GM12892 (cell line): ENCODE measurements at regions not wholly inside any gene's neighbourhood (a gene's known extent, or its start where the extent isn't known, plus 50 kb on each side); places are given as distances from the start of the nearest gene placed in this dataset.

Source experiments
- DNase-seq: peaks from one replicate; pipeline ENCODE4 v3.0.0; 2011; ENCODE audit not compliant: insufficient read length
- FAIRE-seq: peaks from 2 replicates; lab custom pipeline; 2011; peaks lifted over from hg19 to GRCh38; lab: Jason Lieb, UNC
- POLR2A ChIP-seq: IDR thresholded peaks from 2 replicates; pipeline ENCODE4 v1.6.1; 2011; ENCODE audit warnings: low read depth, low read length, control low read depth
- POLR2AphosphoS5 ChIP-seq: IDR thresholded peaks from 2 replicates; pipeline ENCODE4 v1.6.1; 2011; ENCODE audit warnings: low read depth, low read length, control low read depth
- TAF1 ChIP-seq: IDR thresholded peaks from 2 replicates; pipeline ENCODE4 v1.6.1; 2011; ENCODE audit warnings: low read depth, mild to moderate bottlenecking, control low read depth, low read length, borderline replicate concordance

DNA sequence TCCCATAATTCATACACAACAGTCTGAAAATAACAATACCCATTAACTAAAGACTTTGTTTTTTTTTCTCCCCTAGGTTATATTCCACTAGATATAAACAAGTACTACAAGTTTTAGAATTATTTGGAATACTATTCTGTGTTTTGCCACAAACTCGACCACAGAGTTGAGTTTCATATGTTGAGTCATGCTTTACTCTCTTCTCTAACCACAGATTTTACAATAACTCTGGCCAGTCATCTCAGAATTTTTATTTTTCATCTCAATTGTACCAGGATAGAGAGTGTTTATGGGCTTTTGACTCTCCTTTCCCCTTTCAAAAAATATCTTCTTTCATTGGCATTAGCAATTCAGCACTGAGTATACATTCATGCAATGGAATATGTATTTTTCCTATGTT, 348.7 kb upstream of the GALNT5 start:
- DNase-seq (no peak), FAIRE-seq (no peak)
- TF ChIP-seq POLR2AphosphoS5 (no peak), POLR2A (no peak), TAF1 (no peak)

DNA sequence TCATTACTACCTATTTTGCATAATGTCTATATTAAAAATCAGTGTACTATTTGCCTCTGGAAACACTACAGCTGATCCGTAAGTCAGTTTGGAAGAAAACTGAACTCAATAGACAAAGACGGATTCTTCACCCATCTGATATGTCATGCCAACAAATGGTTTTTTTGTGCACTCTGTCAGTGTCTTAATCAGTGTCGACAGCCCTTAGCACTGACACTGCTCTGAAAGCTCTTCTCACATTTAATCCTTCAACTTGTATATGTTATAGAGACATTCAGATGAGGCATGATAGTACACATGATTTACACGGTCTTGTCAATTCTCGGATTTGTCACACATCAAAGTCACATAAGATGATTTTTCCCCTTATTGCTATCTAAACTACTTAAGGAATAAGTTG, 347.5 kb upstream of the GALNT5 start:
- DNase-seq (no peak), FAIRE-seq (peak; percentile 24)
- no peak for TF ChIP-seq TAF1
- TF ChIP-seq POLR2AphosphoS5, result no peak
- TF ChIP-seq POLR2A, result no peak

DNA sequence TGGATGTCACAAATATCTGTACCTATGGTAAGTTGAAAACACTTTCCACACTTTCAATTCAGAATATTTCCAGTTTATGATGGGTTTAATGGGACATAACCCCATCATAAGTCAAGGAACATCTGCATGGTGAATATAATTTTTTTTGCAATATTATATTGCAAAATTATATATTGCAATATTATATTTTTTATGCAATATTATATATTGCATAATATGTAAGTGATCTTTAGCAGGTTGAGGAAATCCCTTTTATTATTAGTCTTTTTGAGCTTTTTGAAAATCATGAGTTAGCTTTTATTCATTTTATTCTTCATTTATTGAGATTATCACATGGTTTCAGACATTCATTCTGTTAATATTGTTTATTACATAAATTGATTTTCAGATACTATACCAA, 342.2 kb upstream of the GALNT5 start:
- TF ChIP-seq POLR2AphosphoS5 (no peak), POLR2A (no peak), TAF1 (no peak)
- FAIRE-seq, result no peak
- DNase-seq, result no peak

DNA sequence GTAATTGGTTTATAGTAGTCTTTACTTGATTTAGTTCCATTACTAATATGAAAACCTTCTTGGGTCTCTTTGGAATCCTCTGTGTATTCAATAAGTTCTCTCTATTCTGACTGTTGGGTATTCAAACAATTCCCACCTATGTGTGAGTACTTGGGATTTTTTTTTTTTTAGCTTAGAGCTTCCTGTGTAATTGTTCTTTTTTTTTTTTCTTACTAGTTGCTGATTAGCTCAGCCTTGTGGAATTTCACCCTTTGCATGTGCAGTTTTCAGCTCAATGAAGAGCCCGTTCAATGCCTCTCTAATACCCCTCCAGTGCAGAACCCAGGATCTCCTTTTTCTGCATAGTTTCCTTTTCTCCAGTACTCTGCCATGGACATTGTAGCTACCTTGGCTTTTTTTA, 339.1 kb upstream of the GALNT5 start:
- TF ChIP-seq POLR2AphosphoS5 (no peak), TAF1 (no peak), POLR2A (no peak)
- no peak for FAIRE-seq
- no peak for DNase-seq

DNA sequence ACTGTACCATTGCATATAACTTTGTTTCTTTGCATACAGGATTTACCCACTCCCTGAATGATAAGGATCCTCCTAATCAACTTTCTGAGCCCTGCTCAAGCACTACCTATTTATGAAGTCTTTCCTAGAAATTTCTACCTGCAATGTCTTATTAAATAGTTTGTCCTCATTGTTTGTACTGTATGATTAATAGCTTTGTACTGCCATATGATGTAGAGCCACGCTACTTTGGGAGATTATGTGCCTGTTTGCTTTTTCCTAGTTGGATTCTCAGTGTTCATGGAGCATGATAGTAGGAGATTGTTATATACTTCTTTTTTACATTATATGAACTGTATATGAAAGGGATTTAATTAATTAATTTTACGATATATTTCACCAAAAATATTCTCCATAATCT, 327.1 kb upstream of the GALNT5 start:
- FAIRE-seq, result no peak
- no peak for DNase-seq
- TF ChIP-seq POLR2A, result no peak
- TF ChIP-seq TAF1, result no peak
- no peak for TF ChIP-seq POLR2AphosphoS5

DNA sequence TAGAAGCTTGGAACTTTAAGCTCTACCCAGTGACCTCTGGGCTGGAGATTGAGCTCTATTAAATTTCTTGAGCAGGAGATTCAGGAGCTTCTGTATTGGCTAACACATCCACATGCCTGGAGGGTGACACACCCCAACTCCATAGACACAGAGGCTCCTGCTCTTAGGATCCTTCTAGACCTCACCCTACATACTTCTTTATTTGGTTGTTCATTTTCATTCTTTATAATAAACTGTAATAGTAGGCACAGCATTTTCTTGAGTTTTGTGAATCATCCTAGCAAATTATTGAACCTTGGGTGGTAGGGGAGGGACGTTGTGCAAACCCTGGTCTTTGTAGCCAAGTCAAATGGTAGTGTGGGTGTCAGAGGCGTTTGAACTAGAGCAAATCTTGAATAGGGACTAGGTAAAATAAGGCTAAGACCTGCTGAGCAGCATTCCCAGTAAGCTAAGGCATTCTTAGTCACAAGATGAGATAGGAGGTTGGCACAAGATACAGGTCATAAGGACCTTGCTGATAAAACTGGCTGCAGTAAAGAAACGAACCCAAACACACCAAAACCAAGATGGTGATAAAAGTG, 323.8 kb upstream of the GALNT5 start:
- no peak for FAIRE-seq
- DNase-seq, result no peak

DNA sequence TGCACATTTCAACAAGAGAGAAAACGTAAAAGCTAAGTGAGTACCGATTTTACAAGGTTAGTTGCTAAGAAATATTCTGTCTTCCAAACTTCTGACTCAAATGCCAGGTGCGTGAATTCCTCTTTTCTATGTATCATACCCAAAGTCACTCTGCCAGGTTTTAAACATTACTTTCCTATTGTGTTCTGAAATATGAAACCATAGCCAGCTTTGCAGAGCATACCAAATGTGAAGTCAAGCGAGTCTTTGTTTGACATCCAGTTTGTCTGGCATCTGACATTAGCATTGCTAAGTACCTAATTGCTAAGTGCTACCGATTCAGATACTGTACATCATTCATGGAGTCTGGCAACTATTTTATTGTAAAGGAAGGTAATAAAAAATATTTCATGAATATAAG, 321.9 kb upstream of the GALNT5 start:
- DNase-seq, result no peak
- TF ChIP-seq POLR2AphosphoS5, result no peak
- TF ChIP-seq TAF1, result no peak
- TF ChIP-seq POLR2A, result no peak
- no peak for FAIRE-seq

More for the DNA sequence above, 323.8 kb upstream of the GALNT5 start:
- TF ChIP-seq TAF1 (no peak), POLR2A (no peak), POLR2AphosphoS5 (no peak)

DNA sequence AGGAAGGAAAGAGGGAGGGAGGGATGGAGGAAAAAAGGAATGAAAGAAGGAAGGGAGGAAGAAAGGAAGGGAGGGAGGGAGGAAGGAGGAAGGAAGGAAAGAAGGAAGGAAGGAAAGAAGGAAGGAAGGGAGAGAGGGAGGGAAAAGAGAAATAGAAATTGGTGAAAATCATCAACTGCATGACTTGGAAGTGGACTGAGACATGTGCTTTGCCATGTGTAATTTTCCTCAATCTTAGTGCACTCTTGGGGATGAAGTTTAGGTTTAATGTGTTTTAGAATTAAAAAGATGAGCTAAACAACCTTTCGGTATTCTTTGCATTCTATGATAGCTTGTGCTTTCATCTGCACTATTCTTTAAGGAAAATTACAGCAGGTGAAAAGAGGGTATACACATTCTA, 320.1 kb upstream of the GALNT5 start:
- FAIRE-seq, result no peak
- DNase-seq, result no peak
- TF ChIP-seq POLR2AphosphoS5, result no peak
- no peak for TF ChIP-seq POLR2A
- no peak for TF ChIP-seq TAF1

DNA sequence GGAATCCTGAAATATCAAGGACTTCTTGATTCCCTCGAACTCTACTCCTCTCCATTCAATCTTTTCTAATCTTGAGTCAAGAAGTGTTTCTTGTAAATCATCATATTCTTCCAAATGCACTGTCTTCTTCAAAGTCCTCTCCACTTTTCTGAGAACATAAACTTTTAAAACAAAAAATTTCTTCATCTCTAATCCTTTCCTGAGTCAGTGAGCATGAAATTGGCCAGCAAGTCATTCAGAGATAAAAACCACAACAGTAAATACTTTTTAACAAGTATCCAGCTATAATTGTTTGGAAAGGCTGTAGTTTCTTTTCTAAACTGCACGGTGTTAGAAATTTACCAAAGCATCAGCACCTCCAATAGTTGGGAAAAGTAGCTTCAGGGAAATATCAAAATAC, 312.6 kb upstream of the GALNT5 start:
- no peak for FAIRE-seq
- TF ChIP-seq POLR2AphosphoS5, result no peak
- no peak for TF ChIP-seq POLR2A
- TF ChIP-seq TAF1, result no peak
- DNase-seq, result no peak

DNA sequence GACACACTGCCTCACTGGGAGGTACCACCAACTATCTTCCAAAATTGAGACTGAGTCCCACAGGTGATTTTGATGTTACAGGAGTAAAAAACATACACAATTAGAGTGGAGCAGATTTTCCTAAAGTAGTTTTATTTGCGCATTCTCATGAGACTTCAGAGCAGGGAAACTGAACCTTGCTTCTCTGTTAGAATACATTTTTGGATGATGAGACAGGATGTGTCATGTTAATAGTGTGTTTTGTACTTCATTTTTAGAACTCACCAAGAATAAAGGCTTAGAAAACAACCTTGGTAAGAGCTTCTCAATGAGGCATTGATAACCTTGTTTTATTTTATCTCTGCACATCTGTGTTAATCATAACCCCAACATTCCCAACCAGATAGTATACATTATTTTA, 310.2 kb upstream of the GALNT5 start:
- TF ChIP-seq POLR2AphosphoS5 (no peak), TAF1 (no peak), POLR2A (no peak)
- no peak for FAIRE-seq
- DNase-seq, result no peak

DNA sequence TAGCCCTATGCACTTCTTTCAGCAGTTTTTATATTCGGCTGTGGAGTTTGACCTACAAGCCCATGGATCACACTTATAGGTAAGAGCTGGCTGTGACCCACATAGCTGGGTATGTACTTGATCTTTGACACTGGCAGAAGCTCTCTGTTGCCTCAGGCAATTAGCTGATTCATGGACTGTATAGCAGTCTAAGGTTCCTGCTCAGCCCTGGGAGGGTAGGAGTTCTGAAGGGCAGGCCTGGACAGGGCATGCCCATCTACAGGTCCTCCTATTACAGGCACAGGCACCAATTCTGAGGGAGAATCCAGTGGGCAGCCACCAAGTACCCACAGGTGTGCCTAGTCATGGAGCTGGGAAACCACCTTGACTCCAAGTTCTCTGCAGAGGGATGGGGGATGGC, 301.8 kb upstream of the GALNT5 start:
- TF ChIP-seq POLR2AphosphoS5 (no peak), POLR2A (no peak), TAF1 (no peak)
- DNase-seq (no peak), FAIRE-seq (no peak)

DNA sequence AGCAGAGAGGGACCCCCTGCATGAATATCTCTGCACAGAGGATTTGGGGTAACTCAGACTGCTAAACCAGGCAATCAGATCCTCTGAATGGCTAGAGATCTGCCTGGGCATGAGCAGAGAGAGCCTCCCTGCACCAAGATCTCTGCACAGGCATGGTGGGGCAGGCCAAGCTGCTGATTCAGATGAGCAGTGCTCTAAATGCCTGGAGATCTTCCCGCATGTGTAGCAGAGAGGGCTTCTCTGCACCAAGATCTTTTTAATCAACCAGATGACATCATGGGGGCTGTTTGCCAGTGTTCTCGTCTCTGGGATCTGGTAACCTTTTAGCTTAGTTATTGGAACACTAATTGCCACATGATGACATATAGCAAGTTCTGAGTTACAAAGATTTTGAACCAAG, 301.3 kb upstream of the GALNT5 start:
- FAIRE-seq, result no peak
- TF ChIP-seq TAF1, result no peak
- no peak for TF ChIP-seq POLR2A
- no peak for TF ChIP-seq POLR2AphosphoS5
- no peak for DNase-seq
